Mesenchymal stem cell (in vitro differentiated cells and primary cell): ENCODE measurements at regions not wholly inside any gene's neighbourhood (a gene's known extent, or its start where the extent isn't known, plus 50 kb on each side); places are given as distances from the start of the nearest gene placed in this dataset.

Experiments used
- DNase-seq: peaks from one replicate; pipeline ENCODE4 v3.0.0-alpha.2; 2013
- H2AFZ ChIP-seq: one replicate; pipeline ENCODE4 v1.6.1; 2013; ENCODE audit warnings: low read depth, mild to moderate bottlenecking, control low read depth, inconsistent platforms, low read length, moderate library complexity
- H2AK5ac ChIP-seq: 2 replicates; pipeline ENCODE4 v1.6.1; 2013; ENCODE audit warnings: low read length, moderate library complexity, mild to moderate bottlenecking, inconsistent platforms; ENCODE audit not compliant: severe bottlenecking
- H2BK120ac ChIP-seq: one replicate; pipeline ENCODE4 v1.6.1; 2013; ENCODE audit warnings: low read depth, mild to moderate bottlenecking, inconsistent platforms, low read length, moderate library complexity
- H2BK12ac ChIP-seq, 2 experiments: one replicate each; pipeline ENCODE4 v1.6.1; 2013; ENCODE audit warnings: inconsistent platforms in 2 of 2, low read length in 2 of 2, mild to moderate bottlenecking in 2 of 2, moderate library complexity in 2 of 2, control low read depth in 1 of 2
- H2BK15ac ChIP-seq: one replicate; pipeline ENCODE4 v1.6.1; 2013; ENCODE audit warnings: mild to moderate bottlenecking, low read depth, inconsistent platforms; ENCODE audit not compliant: poor library complexity, severe bottlenecking
- H2BK5ac ChIP-seq: 2 replicates; pipeline ENCODE4 v1.6.1; 2013; ENCODE audit warnings: low read depth, mild to moderate bottlenecking, low read length, control low read depth, inconsistent platforms; ENCODE audit not compliant: poor library complexity, severe bottlenecking
- H3K14ac ChIP-seq, 2 experiments: one replicate each; pipeline ENCODE4 v1.6.1; 2013; ENCODE audit warnings: inconsistent platforms in 2 of 2, low read length in 2 of 2, control low read depth in 1 of 2, mild to moderate bottlenecking in 1 of 2, moderate library complexity in 1 of 2
- H3K18ac ChIP-seq, 2 experiments: one replicate each; pipeline ENCODE4 v1.6.1; 2013; ENCODE audit warnings: inconsistent platforms in 2 of 2, low read length in 2 of 2, control low read depth in 1 of 2, low read depth in 1 of 2, mild to moderate bottlenecking in 1 of 2
- H3K23ac ChIP-seq, 2 experiments: one replicate each; pipeline ENCODE4 v1.6.1; 2013; ENCODE audit warnings: inconsistent platforms in 2 of 2, low read length in 2 of 2, mild to moderate bottlenecking in 2 of 2, moderate library complexity in 2 of 2, control low read depth in 1 of 2
- H3K27ac ChIP-seq: 2 replicates; pipeline ENCODE4 v1.5.1; 2013; ENCODE audit warnings: mild to moderate bottlenecking, moderate library complexity, low read length, control low read depth, inconsistent platforms; ENCODE audit not compliant: poor library complexity, severe bottlenecking
- H3K27me3 ChIP-seq, 2 experiments: 2 replicates each; pipeline versions ENCODE4 v1.6.1 to v1.7.0; 2013; ENCODE audit warnings: low read length in 2 of 2, mild to moderate bottlenecking in 2 of 2, moderate library complexity in 2 of 2, control low read depth in 1 of 2, inconsistent platforms in 1 of 2; ENCODE audit not compliant: control insufficient read depth in 1 of 2, insufficient read depth in 1 of 2
- H3K36me3 ChIP-seq, 2 experiments: 2 replicates each; pipeline versions ENCODE4 v1.6.1 to v1.7.0; 2013; ENCODE audit warnings: low read length in 2 of 2, control low read depth in 1 of 2, inconsistent platforms in 1 of 2, low read depth in 1 of 2, mild to moderate bottlenecking in 1 of 2; ENCODE audit not compliant: insufficient read depth in 2 of 2, control insufficient read depth in 1 of 2
- H3K4ac ChIP-seq, 2 experiments: one replicate each; pipeline ENCODE4 v1.6.1; 2013; ENCODE audit warnings: inconsistent platforms in 2 of 2, low read length in 2 of 2, mild to moderate bottlenecking in 2 of 2, moderate library complexity in 2 of 2, control low read depth in 1 of 2, low read depth in 1 of 2
- H3K4me1 ChIP-seq: 2 replicates; pipeline ENCODE4 v1.6.1; 2013; ENCODE audit warnings: low read depth, low read length, control low read depth; ENCODE audit not compliant: control insufficient read depth, insufficient read depth
- H3K4me2 ChIP-seq: 2 replicates; pipeline ENCODE4 v1.6.1; 2013; ENCODE audit warnings: low read length, mild to moderate bottlenecking, inconsistent platforms; ENCODE audit not compliant: poor library complexity, severe bottlenecking
- H3K4me3 ChIP-seq, 2 experiments: 2 replicates each; pipeline versions ENCODE4 v1.5.1 to v1.7.0; 2013; ENCODE audit warnings: low read length in 2 of 2, mild to moderate bottlenecking in 2 of 2, control low read depth in 1 of 2, low read depth in 1 of 2; ENCODE audit not compliant: insufficient read depth in 1 of 2
- H3K79me1 ChIP-seq: replicated peaks from 2 replicates; pipeline ENCODE4 v1.6.1; 2013; ENCODE audit warnings: mild to moderate bottlenecking, control low read depth, low read length, inconsistent platforms; ENCODE audit not compliant: poor library complexity, severe bottlenecking
- H3K9ac ChIP-seq: 2 replicates; pipeline ENCODE4 v1.7.0; 2013; ENCODE audit warnings: mild to moderate bottlenecking, low read length, moderate library complexity
- H3K9me3 ChIP-seq: 2 replicates; pipeline ENCODE4 v1.7.0; 2013; ENCODE audit warnings: mild to moderate bottlenecking, low read length; ENCODE audit not compliant: control insufficient read depth
- H4K8ac ChIP-seq: one replicate; pipeline ENCODE4 v1.6.1; 2013; ENCODE audit warnings: inconsistent platforms, mild to moderate bottlenecking, low read length, moderate library complexity
- H4K91ac ChIP-seq: one replicate; pipeline ENCODE4 v1.6.1; 2013; ENCODE audit warnings: mild to moderate bottlenecking, low read length, inconsistent platforms
- WGBS: methylation state at CpG from one replicate; pipeline ENCODE4 v1.1.7; 2013; ENCODE audit warnings: mixed read lengths; 5-methylcytosine and 5-hydroxymethylcytosine counted together

- H3K9ac ChIP-seq = no peak overlapping the region
- H3K4me3 ChIP-seq = no peak overlapping the region
- H3K14ac ChIP-seq = no peak overlapping the region
- H4K8ac ChIP-seq = no peak overlapping the region
- no peak overlapping the region for H3K23ac ChIP-seq
- H2AK5ac ChIP-seq = no peak overlapping the region
- H3K27ac ChIP-seq = no peak overlapping the region
- H3K27me3 ChIP-seq = no peaks in the 10 kb centered on the region
- H3K79me1 ChIP-seq = no peaks in the 10 kb centered on the region
- no peak overlapping the region for H4K91ac ChIP-seq
- WGBS = 100% methylated on average over 1 of the region's 2 CpGs
- H2BK120ac ChIP-seq = no peak overlapping the region
- no peaks in the 10 kb centered on the region for H3K36me3 ChIP-seq
- no peak overlapping the region for H3K4me2 ChIP-seq
- no peak overlapping the region for H2BK12ac ChIP-seq
- no peak overlapping the region for H2BK5ac ChIP-seq
- DNase-seq = no peak
- no peaks in the 10 kb centered on the region for H3K4me1 ChIP-seq
- no peak overlapping the region for H3K18ac ChIP-seq
- H2BK15ac ChIP-seq = no peak overlapping the region
- H3K4ac ChIP-seq = no peak overlapping the region
- no peak overlapping the region for H2AFZ ChIP-seq
- peaks cover 5% of the 10 kb centered on the region for H3K9me3 ChIP-seq
These were observed 980.1 kb upstream of the TYRP1 start for GRCh38 chr9:11713077-11713476.

GRCh38 chr9:11722957-11723356 is 970.2 kb upstream of the TYRP1 start:
- Histone ChIP-seq H2BK15ac (no peak overlapping the region), H3K27me3 (no peaks in the 10 kb centered on the region), H3K9me3 (peaks cover 17% of the 10 kb centered on the region), H3K4me3 (no peak overlapping the region), H2AK5ac (no peak overlapping the region), H2BK5ac (no peak overlapping the region), H3K9ac (no peak overlapping the region), H3K4ac (no peak overlapping the region), H2BK12ac (no peak overlapping the region), H3K14ac (no peak overlapping the region), H3K4me2 (no peak overlapping the region), H3K79me1 (no peaks in the 10 kb centered on the region), H4K91ac (no peak overlapping the region), H4K8ac (no peak overlapping the region), H2AFZ (no peak overlapping the region), H3K18ac (no peak overlapping the region), H3K36me3 (no peaks in the 10 kb centered on the region), H3K27ac (no peak overlapping the region), H2BK120ac (no peak overlapping the region), H3K23ac (no peak overlapping the region), H3K4me1 (no peaks in the 10 kb centered on the region)
- WGBS = 75% methylated on average over 2 of the region's 3 CpGs
- DNase-seq = no peak

- no peak overlapping the region for H2BK120ac ChIP-seq
- no peaks in the 10 kb centered on the region for H3K79me1 ChIP-seq
- H3K4me3 ChIP-seq = no peak overlapping the region
- no peak overlapping the region for H3K23ac ChIP-seq
- H3K9ac ChIP-seq = no peak overlapping the region
- no peak overlapping the region for H3K27ac ChIP-seq
- no peak overlapping the region for H4K8ac ChIP-seq
- H3K9me3 ChIP-seq = peaks cover 30% of the 10 kb centered on the region
- H3K4ac ChIP-seq = no peak overlapping the region
- no peak overlapping the region for H3K18ac ChIP-seq
- H2BK12ac ChIP-seq = no peak overlapping the region
- no peaks in the 10 kb centered on the region for H3K4me1 ChIP-seq
- H2BK15ac ChIP-seq = no peak overlapping the region
- no peaks in the 10 kb centered on the region for H3K36me3 ChIP-seq
- no peak overlapping the region for H2AK5ac ChIP-seq
- no peaks in the 10 kb centered on the region for H3K27me3 ChIP-seq
- H2AFZ ChIP-seq = no peak overlapping the region
- DNase-seq = no peak
- no peak overlapping the region for H3K4me2 ChIP-seq
- H4K91ac ChIP-seq = no peak overlapping the region
- H2BK5ac ChIP-seq = no peak overlapping the region
- whole genome bisulfite sequencing = 92% methylated on average over 1 of the region's 1 CpG
- no peak overlapping the region for H3K14ac ChIP-seq
These were observed 966.5 kb upstream of the TYRP1 start for GRCh38 chr9:11726659-11727058.

- H3K4me3 ChIP-seq = no peak overlapping the region
- H2AFZ ChIP-seq = no peak overlapping the region
- no peak overlapping the region for H3K18ac ChIP-seq
- no peaks in the 10 kb centered on the region for H3K79me1 ChIP-seq
- H3K4me2 ChIP-seq = no peak overlapping the region
- DNase-seq = peak; percentile 4
- H3K9me3 ChIP-seq = peaks cover 66% of the 10 kb centered on the region
- H2BK12ac ChIP-seq = no peak overlapping the region
- no CpG with 5 or more reads among the region's 1 CpG for WGBS
- H3K23ac ChIP-seq = no peak overlapping the region
- no peaks in the 10 kb centered on the region for H3K36me3 ChIP-seq
- H3K4me1 ChIP-seq = no peaks in the 10 kb centered on the region
- H2AK5ac ChIP-seq = no peak overlapping the region
- no peak overlapping the region for H4K91ac ChIP-seq
- no peak overlapping the region for H3K14ac ChIP-seq
- H3K9ac ChIP-seq = no peak overlapping the region
- no peak overlapping the region for H3K4ac ChIP-seq
- H2BK15ac ChIP-seq = no peak overlapping the region
- H2BK5ac ChIP-seq = no peak overlapping the region
- no peak overlapping the region for H3K27ac ChIP-seq
- H4K8ac ChIP-seq = no peak overlapping the region
- H2BK120ac ChIP-seq = no peak overlapping the region
- H3K27me3 ChIP-seq = no peaks in the 10 kb centered on the region
These were observed 957.8 kb upstream of the TYRP1 start for GRCh38 chr9:11735391-11735790.
